T-helper 17 cell (primary cell): ENCODE measurements at regions not wholly inside any gene's neighbourhood (a gene's known extent, or its start where the extent isn't known, plus 50 kb on each side); places are given as distances from the start of the nearest gene placed in this dataset.
"Not testable (repeated sequence)": the region's sequence is repeated elsewhere in the genome, so short reads cannot be mapped to it uniquely, and the experiment has no call there.

ENCODE experiments used
- ATAC-seq: fragments of 150-1000 bp; cut with Tn5 transposase; 2 replicates; pipeline ENCODE4 v1.10.0; 2021; ENCODE audit warnings: mild to moderate bottlenecking, moderate library complexity
- DNase-seq, 3 donors: peaks; one replicate each; pipeline versions ENCODE4 v3.0.0 to v3.0.0-alpha.2; 2020 to 2021
- H3K9me3 ChIP-seq: one replicate; pipeline ENCODE4 v1.7.0; 2013; ENCODE audit warnings: low read length, mild to moderate bottlenecking; ENCODE audit not compliant: control insufficient read depth, poor library complexity, severe bottlenecking
- H3K27ac Mint-ChIP-seq: one replicate; pipeline ENCODE4 v1.8.0; 2022; ENCODE audit warnings: mild to moderate bottlenecking, moderate library complexity, mixed read lengths
- H3K27me3 Mint-ChIP-seq: one replicate; pipeline ENCODE4 v1.8.0; 2022; ENCODE audit warnings: mixed read lengths
- H3K36me3 Mint-ChIP-seq: one replicate; pipeline ENCODE4 v1.8.0; 2022; ENCODE audit warnings: low read depth, mixed read lengths
- H3K4me1 Mint-ChIP-seq: one replicate; pipeline ENCODE4 v1.8.0; 2022; ENCODE audit warnings: mild to moderate bottlenecking, mixed read lengths
- H3K4me3 Mint-ChIP-seq: one replicate; pipeline ENCODE4 v1.8.0; 2022; ENCODE audit warnings: mild to moderate bottlenecking, moderate library complexity, mixed read lengths

DNA sequence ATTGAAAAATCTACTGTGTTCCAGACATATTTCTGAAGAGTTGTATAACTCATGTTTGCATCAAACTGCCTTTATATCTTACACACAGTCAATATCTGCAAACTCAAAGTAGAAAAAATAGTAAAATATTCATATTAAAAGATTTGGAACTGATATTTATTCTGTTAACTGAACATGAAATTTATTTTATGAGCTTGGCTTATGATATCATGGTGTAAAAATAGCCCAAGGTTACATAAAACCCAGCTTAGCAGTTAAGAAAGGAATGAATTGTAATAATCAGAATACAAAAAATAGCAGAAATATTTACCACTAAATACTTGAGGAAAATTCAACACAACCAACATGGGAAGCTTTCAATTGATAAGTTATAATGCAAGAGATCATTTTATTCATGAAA, 367.9 kb downstream of the FLRT2 start:
- no peaks in the 10 kb centered on the region for H3K9me3 ChIP-seq
- Mint-ChIP-seq H3K36me3 (peaks cover 2% of the 10 kb centered on the region), H3K27me3 (peaks cover 8% of the 10 kb centered on the region), H3K27ac (no peak overlapping the region), H3K4me3 (no peak overlapping the region), H3K4me1 (no peaks in the 10 kb centered on the region)
- ATAC-seq (no peak), DNase-seq (no peak)

DNA sequence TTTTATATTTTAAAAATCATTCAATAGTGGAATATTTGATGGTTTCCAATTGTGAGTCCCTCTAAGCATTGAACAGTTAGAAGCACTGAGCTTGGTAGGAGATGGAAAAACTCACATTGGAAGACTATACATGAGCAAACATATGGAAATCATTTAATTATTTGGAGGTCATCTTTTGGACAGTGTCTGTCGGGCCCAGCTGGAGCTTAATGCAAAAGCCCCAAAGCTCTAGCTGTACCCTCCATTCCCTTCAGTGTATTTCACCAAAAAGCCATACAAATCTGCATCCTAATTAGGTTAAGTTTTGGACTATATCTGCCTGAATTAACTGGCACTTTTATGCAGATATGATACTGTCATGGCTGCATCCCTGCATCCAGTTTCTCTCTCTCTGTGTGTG, 365.7 kb downstream of the FLRT2 start:
- no peak for DNase-seq
- H3K9me3 ChIP-seq = no peaks in the 10 kb centered on the region
- Mint-ChIP-seq H3K4me1 (peaks cover 3% of the 10 kb centered on the region), H3K4me3 (no peak overlapping the region), H3K27ac (no peak overlapping the region), H3K27me3 (peaks cover 8% of the 10 kb centered on the region), H3K36me3 (no peaks in the 10 kb centered on the region)
- no peak for ATAC-seq

DNA sequence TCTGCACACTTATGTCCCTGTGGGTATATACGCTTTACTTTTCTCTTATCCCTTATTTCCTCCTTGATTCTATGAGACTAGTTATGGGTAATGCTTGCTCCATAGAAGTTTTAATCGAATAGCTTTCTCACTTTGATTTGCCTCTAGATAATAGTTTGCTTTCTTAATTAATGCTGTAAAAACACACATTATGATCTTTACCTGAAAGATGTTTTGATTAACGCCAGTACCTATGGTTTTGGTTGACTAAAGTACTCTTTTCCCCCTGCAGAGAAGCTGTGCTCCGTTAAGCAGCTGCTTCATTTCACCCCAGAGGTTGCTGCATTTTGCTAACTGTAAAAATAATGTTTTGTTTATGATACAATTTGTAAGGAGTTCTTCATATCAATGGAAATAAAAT, 362.3 kb downstream of the FLRT2 start:
- H3K27ac Mint-ChIP-seq = no peak overlapping the region
- no peaks in the 10 kb centered on the region for H3K9me3 ChIP-seq
- H3K4me1 Mint-ChIP-seq = peaks cover 3% of the 10 kb centered on the region
- no peak for ATAC-seq
- peaks cover 8% of the 10 kb centered on the region for H3K27me3 Mint-ChIP-seq
- no peak overlapping the region for H3K4me3 Mint-ChIP-seq
- no peaks in the 10 kb centered on the region for H3K36me3 Mint-ChIP-seq
- DNase-seq = no peak

DNA sequence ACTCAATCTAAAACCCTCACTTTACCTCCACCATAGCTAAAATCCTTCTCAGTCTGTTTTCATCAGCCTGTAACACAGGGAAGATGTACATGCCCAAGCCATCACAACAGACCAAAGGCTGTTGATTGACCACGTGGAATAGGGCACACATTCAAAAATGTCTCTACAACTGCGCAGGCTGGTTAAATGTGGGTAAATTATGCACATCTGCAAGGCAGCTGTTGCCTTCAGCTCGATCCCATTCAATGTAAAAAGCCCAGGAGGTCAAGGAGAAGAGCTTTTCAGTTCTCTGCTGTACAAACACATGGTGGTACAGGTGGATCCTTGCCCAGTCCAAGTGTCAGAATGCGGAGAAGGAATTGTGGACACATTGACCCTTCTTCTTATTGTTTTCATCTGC, 354.0 kb downstream of the FLRT2 start:
- H3K4me1 Mint-ChIP-seq = no peaks in the 10 kb centered on the region
- ATAC-seq (no peak), DNase-seq (no peak)
- H3K9me3 ChIP-seq = no peaks in the 10 kb centered on the region
- H3K36me3 Mint-ChIP-seq = no peaks in the 10 kb centered on the region
- H3K27me3 Mint-ChIP-seq = no peaks in the 10 kb centered on the region
- no peak overlapping the region for H3K4me3 Mint-ChIP-seq
- H3K27ac Mint-ChIP-seq = no peak overlapping the region

DNA sequence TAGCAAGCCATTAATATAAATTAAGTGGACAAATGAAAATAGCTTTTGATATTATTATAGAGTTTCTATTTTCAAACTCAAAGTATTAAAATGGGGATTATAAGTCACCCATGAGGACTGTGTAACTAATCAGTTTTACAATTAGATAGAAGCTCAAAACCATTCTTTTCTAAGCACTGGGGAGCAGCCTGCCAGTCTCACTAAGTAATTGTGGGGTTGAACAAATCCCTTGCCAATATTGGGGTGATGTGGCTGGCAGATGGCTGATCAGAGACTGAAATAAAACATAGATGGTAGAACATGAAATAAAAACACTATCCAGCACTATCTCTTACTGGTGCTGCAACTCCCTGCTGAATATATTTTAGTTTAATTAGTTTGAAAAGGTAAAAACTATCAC, 353.2 kb downstream of the FLRT2 start:
- Mint-ChIP-seq H3K4me1 (no peaks in the 10 kb centered on the region), H3K36me3 (no peaks in the 10 kb centered on the region), H3K27me3 (peaks cover 5% of the 10 kb centered on the region), H3K27ac (no peak overlapping the region), H3K4me3 (no peak overlapping the region)
- H3K9me3 ChIP-seq = no peaks in the 10 kb centered on the region
- ATAC-seq (no peak), DNase-seq (no peak)

DNA sequence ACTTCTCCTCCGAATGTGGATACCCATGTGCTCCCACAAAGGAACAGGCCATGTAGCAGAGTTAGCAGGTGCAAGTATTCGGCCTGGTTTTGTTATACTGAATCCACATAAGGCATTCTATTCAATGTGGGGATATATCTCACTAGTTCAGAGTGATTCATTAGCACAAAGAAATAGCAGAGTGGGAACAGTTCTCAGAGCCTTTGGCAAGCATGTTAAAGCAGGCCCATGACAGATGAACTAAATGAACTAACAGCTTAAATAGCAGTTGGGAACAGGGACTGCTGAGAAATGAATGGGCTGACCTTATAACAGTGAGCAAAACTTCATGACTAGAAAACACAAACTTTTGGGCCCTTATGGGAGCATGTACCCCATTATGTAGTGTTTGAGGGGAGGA, 352.0 kb downstream of the FLRT2 start:
- Mint-ChIP-seq H3K36me3 (no peaks in the 10 kb centered on the region), H3K4me3 (no peak overlapping the region), H3K27ac (no peak overlapping the region), H3K27me3 (peaks cover 14% of the 10 kb centered on the region), H3K4me1 (no peaks in the 10 kb centered on the region)
- no peak for DNase-seq
- no peaks in the 10 kb centered on the region for H3K9me3 ChIP-seq
- ATAC-seq = no peak

DNA sequence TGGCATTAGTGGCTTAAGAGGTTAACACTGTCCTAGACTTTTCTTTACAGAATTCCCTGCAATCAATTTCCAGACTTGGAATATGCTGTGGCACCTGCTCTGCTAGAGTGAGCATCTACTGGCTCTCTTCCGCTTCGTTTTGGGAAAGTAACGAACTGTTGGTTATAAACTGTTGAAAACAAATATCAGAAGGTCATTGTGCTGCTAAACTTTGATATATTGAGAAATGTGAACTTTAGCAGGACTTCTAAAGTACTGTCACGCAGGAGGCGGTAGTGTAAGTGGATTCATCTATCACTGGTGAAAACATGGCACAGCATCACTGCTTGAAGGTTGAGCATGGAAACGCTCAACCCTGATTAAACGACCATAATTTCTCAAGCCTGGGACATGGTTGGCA, 348.9 kb downstream of the FLRT2 start:
- no peaks in the 10 kb centered on the region for H3K9me3 ChIP-seq
- Mint-ChIP-seq H3K4me3 (no peak overlapping the region), H3K27ac (no peak overlapping the region)

DNA sequence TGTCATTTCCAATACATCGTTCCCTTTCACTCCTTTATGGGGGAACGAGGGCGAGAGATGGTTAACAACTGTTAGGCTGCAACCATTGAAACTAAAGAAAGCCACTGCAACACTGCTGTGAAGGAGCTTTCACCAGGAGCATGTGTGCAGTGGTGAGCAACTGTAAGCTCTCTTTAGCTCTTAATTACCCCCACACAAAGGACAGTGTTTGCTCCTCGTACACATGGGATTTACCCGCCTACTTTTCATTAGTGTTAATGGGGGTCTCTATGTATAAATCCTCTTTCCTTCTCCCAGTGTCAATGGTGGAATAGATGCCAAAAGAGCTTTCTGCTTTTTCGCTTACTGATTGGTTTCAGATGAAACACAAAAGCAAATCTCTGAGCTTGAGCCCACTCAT, 343.1 kb downstream of the FLRT2 start:
- H3K9me3 ChIP-seq = no peaks in the 10 kb centered on the region
- Mint-ChIP-seq H3K27ac (no peak overlapping the region), H3K4me1 (no peaks in the 10 kb centered on the region), H3K36me3 (no peaks in the 10 kb centered on the region), H3K27me3 (peaks cover 27% of the 10 kb centered on the region), H3K4me3 (no peak overlapping the region)
- ATAC-seq = no peak
- DNase-seq = no peak

More for the DNA sequence above, 348.9 kb downstream of the FLRT2 start:
- H3K4me1 Mint-ChIP-seq = no peaks in the 10 kb centered on the region
- no peak for ATAC-seq
- H3K27me3 Mint-ChIP-seq = peaks cover 21% of the 10 kb centered on the region
- no peak for DNase-seq
- no peaks in the 10 kb centered on the region for H3K36me3 Mint-ChIP-seq

DNA sequence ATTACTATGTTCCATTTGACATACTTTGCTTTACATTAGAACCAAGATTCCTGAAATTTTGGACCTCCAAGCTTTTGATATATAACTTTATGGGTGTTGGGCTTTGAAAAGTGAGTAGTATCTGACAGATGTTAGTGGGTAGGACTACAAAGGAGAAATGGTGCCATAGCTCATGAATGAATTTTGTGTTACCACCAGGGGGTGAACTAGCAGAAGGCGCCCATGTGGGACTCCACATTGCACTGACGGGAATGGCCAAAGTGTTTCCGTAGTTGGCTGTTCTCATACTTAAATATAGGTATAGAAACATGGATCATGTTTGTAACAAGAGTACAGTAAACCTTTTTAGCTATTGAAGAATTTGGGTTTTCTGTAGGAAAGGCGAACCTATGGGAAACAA, 337.5 kb downstream of the FLRT2 start:
- H3K4me1 Mint-ChIP-seq = no peaks in the 10 kb centered on the region
- DNase-seq (no peak), ATAC-seq (no peak)
- H3K27me3 Mint-ChIP-seq = peaks cover 8% of the 10 kb centered on the region
- no peak overlapping the region for H3K4me3 Mint-ChIP-seq
- H3K36me3 Mint-ChIP-seq = no peaks in the 10 kb centered on the region
- H3K27ac Mint-ChIP-seq = no peak overlapping the region
- no peaks in the 10 kb centered on the region for H3K9me3 ChIP-seq

DNA sequence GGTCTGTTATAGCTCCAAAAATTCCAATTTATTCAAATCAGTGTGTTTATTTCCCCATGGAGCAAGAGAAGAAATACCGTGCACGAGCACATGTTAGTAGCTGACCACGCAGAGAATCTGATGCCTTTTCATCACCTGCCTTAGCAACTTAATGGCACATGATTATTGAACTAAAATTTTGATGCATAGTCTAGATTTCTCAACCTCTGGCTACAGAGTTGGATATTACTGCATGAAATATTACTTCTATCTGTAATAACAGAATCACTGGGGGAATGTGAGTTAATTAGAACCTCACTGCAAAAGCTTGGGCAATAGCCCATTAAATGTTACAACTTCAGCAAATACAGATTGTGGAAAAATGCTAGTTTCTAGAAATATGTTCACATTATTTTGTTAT, 335.8 kb downstream of the FLRT2 start:
- ATAC-seq = no peak
- H3K4me1 Mint-ChIP-seq = no peaks in the 10 kb centered on the region
- no peaks in the 10 kb centered on the region for H3K36me3 Mint-ChIP-seq
- H3K9me3 ChIP-seq = no peaks in the 10 kb centered on the region
- peaks cover 6% of the 10 kb centered on the region for H3K27me3 Mint-ChIP-seq
- DNase-seq = no peak
- H3K4me3 Mint-ChIP-seq = no peak overlapping the region
- no peak overlapping the region for H3K27ac Mint-ChIP-seq

DNA sequence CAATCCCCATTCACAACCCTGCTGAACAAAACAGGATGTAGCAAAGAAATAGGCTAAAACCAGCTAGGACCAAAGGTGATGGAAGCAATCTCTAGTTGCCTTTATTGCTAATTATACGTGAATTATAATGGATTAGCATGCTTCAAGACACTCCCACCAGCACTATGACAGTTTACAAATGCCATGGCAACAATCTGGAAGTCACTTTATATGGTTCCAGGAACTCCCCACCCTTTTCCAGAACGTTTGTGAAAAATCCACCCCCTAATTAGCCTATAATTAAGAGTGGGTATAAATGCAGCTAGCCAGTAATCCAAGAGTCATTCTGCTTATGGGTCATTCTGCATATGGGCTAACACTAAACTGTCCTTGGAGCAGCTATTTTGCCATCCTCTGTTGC, 328.7 kb downstream of the FLRT2 start:
- ATAC-seq (no peak), DNase-seq (no peak)
- Mint-ChIP-seq H3K4me3 (no peak overlapping the region), H3K4me1 (no peaks in the 10 kb centered on the region), H3K27ac (no peak overlapping the region), H3K36me3 (no peaks in the 10 kb centered on the region), H3K27me3 (peaks cover 18% of the 10 kb centered on the region)
- no peaks in the 10 kb centered on the region for H3K9me3 ChIP-seq

DNA sequence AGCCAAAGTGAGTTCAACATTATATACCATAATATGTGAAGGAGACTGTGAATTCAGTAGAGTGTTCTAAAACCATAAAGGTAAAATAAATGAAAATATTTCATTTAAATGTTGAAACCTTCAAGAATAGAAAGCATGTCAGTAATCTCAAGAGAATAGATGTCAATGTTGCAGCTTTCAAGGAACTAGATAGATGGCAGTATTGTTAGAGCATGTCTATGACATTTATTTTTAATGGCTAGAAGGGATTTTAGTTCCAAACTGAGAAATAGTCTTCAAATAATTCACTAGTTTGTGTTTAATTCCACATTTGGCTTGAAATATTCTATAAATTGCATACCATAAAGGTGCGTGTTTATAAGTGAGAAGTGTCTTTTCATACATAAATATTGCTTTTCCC, 326.5 kb downstream of the FLRT2 start:
- no peak overlapping the region for H3K4me3 Mint-ChIP-seq
- H3K36me3 Mint-ChIP-seq = no peaks in the 10 kb centered on the region
- ATAC-seq (no peak), DNase-seq (no peak)
- H3K27ac Mint-ChIP-seq = no peak overlapping the region
- H3K27me3 Mint-ChIP-seq = peaks cover 12% of the 10 kb centered on the region
- H3K9me3 ChIP-seq = no peaks in the 10 kb centered on the region
- no peaks in the 10 kb centered on the region for H3K4me1 Mint-ChIP-seq

DNA sequence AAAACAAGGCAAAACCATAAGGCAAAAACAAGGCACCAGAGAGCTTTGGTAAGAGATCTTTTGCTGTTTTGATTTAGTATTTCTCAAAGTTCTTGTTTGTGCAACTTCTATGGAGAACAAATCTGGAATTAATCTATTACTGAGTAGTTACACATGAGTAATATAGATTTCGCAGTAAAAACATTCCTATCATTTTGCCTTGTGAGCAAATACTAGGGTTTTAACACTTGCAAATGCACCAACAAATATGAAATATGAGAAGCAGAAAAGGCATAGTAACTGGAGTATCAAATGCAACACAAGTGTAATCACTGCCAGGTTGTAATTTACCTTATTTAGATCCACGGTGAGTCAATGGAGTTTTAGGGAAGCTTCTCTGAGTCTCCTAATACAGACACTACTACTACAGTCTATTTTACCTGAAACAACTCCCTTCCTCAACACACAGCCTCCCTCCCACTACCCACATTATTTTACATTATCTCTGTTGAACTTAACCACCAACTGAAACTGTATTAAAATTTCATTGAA, 324.1 kb downstream of the FLRT2 start:
- DNase-seq = no peak
- peaks cover 4% of the 10 kb centered on the region for H3K27me3 Mint-ChIP-seq
- no peaks in the 10 kb centered on the region for H3K4me1 Mint-ChIP-seq
- H3K9me3 ChIP-seq = no peaks in the 10 kb centered on the region
- ATAC-seq = no peak
- no peaks in the 10 kb centered on the region for H3K36me3 Mint-ChIP-seq
- H3K4me3 Mint-ChIP-seq = no peak overlapping the region
- H3K27ac Mint-ChIP-seq = no peak overlapping the region

DNA sequence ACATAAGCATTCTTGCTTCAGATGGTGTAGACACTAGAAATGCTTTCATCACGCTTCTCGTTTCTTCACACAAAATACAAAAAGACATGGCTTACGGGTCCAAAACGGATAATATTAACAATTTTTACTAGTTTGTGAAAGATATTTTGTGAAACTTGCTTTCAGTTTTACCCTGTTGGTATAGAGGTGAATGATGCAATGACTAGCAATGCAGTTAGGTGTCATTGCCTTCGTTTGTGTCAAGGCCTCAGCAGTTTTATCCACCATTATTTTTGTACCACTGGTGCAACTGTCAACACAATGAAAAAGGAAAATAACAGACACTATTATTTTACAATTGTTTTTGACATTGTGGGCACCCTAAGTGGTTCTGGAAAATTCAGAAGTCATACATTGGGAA, 323.0 kb downstream of the FLRT2 start:
- Mint-ChIP-seq H3K4me3 (no peak overlapping the region), H3K36me3 (no peaks in the 10 kb centered on the region), H3K4me1 (no peaks in the 10 kb centered on the region), H3K27ac (no peak overlapping the region), H3K27me3 (no peaks in the 10 kb centered on the region)
- ATAC-seq = no peak
- no peak for DNase-seq
- no peaks in the 10 kb centered on the region for H3K9me3 ChIP-seq

DNA sequence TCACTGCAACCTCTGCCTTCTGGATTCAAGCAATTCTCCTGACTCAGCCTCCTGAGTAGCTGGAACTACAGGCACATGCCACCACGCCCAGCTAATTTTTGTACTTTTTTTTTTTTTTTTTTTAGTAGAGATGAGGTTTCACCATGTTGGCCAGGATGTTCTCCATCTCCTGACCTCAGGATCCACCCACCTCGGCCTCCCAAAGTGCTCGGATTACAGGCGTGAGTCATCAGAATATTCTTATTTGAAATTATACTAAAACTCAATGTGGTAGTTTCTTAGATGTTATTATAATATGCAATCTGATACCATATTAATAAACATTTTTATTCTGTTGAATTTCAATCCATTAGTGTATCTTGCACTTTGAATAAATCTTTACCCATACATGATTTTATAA, 322.2 kb downstream of the FLRT2 start:
- not testable (repeated sequence) for H3K4me3 Mint-ChIP-seq, ATAC-seq, DNase-seq, H3K9me3 ChIP-seq, H3K27me3 Mint-ChIP-seq, H3K36me3 Mint-ChIP-seq, H3K4me1 Mint-ChIP-seq, H3K27ac Mint-ChIP-seq
